GM12878 (cell line): ENCODE measurements at regions not wholly inside any gene's neighbourhood (a gene's known extent, or its start where the extent isn't known, plus 50 kb on each side); places are given as distances from the start of the nearest gene placed in this dataset.

Experiments used
- ATAC-seq: fragments of 200-7000 bp; cut with Tn5 transposase; 3 replicates; pipeline ENCODE4 v1.9.1; 2020; ENCODE audit warnings: mild to moderate bottlenecking, moderate library complexity
- BruUV-seq: library from RNA; stranded (reverse); fragments of 400-500 nt; replicated peaks from 2 replicates; lab custom pipeline; 2021; lab: Mats Ljungman, UMichigan
- CTCF ChIA-PET: fragments of 300-600 bp; sonication (Branson Sonifier 250); formaldehyde crosslinking; extraction: SDS; loops from one replicate; lab custom pipeline; 2021; ENCODE audit warnings: inconsistent platforms; lab: Yijun Ruan, JAX
- POLR2A ChIA-PET: fragments of 350-600 bp; formaldehyde crosslinking; extraction: SDS; loops from one replicate; lab custom pipeline; 2021; ENCODE audit warnings: inconsistent platforms; lab: Charles Lee
- RAD21 ChIA-PET: fragments of 300-600 bp; sonication (Branson Sonifier 250); formaldehyde crosslinking; loops from one replicate; lab custom pipeline; 2023; ENCODE audit warnings: antibody characterized with exemption; ENCODE audit not compliant: unreplicated experiment; lab: Charles Lee
- SMC1A ChIA-PET: fragments of 300-600 bp; sonication (Branson Sonifier 250); formaldehyde crosslinking; loops from one replicate; lab custom pipeline; 2023; ENCODE audit not compliant: unreplicated experiment, uncharacterized antibody; lab: Charles Lee
- DNase-seq: peaks from one replicate; pipeline ENCODE4 v3.0.0-alpha.2; 2011; ENCODE audit warnings: low read depth, low spot score
- FAIRE-seq: peaks from 3 replicates; lab custom pipeline; 2011; peaks lifted over from hg19 to GRCh38; lab: Jason Lieb, UNC
- H2AFZ ChIP-seq: 2 replicates; pipeline ENCODE4 v1.6.0; 2011; ENCODE audit warnings: low read depth, low read length, control low read depth; ENCODE audit not compliant: control insufficient read depth
- H3K27ac ChIP-seq: 2 replicates; pipeline ENCODE4 v1.5.1; 2011; ENCODE audit warnings: control low read depth; ENCODE audit not compliant: control insufficient read depth, insufficient read depth
- H3K27me3 ChIP-seq, 2 experiments: replicated peaks in 1 of 2; 2 replicates each; pipeline versions ENCODE4 v1.6.0 to v1.6.1; 2011; ENCODE audit warnings: low read length in 1 of 2; ENCODE audit not compliant: control insufficient read depth in 2 of 2, insufficient read depth in 2 of 2
- H3K36me3 ChIP-seq, 2 experiments: 2 replicates each; pipeline ENCODE4 v1.5.1; 2011; ENCODE audit warnings: low read length in 1 of 2; ENCODE audit not compliant: control insufficient read depth in 2 of 2, insufficient read depth in 2 of 2
- H3K4me1 ChIP-seq: 2 replicates; pipeline ENCODE4 v1.6.1; 2011; ENCODE audit warnings: mild to moderate bottlenecking, low read length, moderate library complexity, mixed read lengths; ENCODE audit not compliant: control insufficient read depth, insufficient read depth
- H3K4me2 ChIP-seq: 2 replicates; pipeline ENCODE4 v1.6.0; 2011; ENCODE audit warnings: control low read depth; ENCODE audit not compliant: control insufficient read depth, insufficient read depth
- H3K4me3 ChIP-seq: fragments of 200-600 bp; sonication (generic); 2 replicates; pipeline ENCODE4 v1.5.1; 2016
- H3K79me2 ChIP-seq: 2 replicates; pipeline ENCODE4 v1.6.0; 2011; ENCODE audit warnings: low read length; ENCODE audit not compliant: control insufficient read depth, insufficient read depth
- H3K9ac ChIP-seq: 2 replicates; pipeline ENCODE4 v1.8.0; 2011; ENCODE audit warnings: low read length, control low read depth, mixed read lengths; ENCODE audit not compliant: control insufficient read depth, insufficient read depth
- H3K9me3 ChIP-seq: replicated peaks from 3 replicates; pipeline ENCODE4 v1.5.1; 2011; ENCODE audit warnings: mild to moderate bottlenecking, low read length; ENCODE audit not compliant: control insufficient read depth, insufficient read depth
- H4K20me1 ChIP-seq: 2 replicates; pipeline ENCODE4 v1.6.0; 2011; ENCODE audit not compliant: control insufficient read depth, insufficient read depth
- ATF2 ChIP-seq: IDR thresholded peaks from 2 replicates; pipeline ENCODE4 v1.6.1; 2012; ENCODE audit warnings: low read length, inconsistent platforms
- ATF7 ChIP-seq: fragments of 450-650 bp; IDR thresholded peaks from 2 replicates; pipeline ENCODE4 v1.6.1; 2016; ENCODE audit warnings: low read depth, mild to moderate bottlenecking
- CEBPB ChIP-seq, 2 experiments: fragments of 150-350 bp in 1 of 2; IDR thresholded peaks; 2 replicates each; pipeline ENCODE4 v1.6.1; 2012 to 2014; ENCODE audit warnings: low read depth in 2 of 2, low read length in 2 of 2, borderline replicate concordance in 1 of 2, inconsistent platforms in 1 of 2
- FOS ChIP-seq: IDR thresholded peaks from 3 replicates; pipeline ENCODE4 v1.6.1; 2011; ENCODE audit warnings: borderline replicate concordance; ENCODE audit not compliant: insufficient read length; ENCODE audit errors: extremely low read depth
- HSF1 ChIP-seq: fragments of 150-350 bp; IDR thresholded peaks from 2 replicates; pipeline ENCODE4 v1.6.1; 2014; ENCODE audit warnings: mild to moderate bottlenecking, low read depth, low read length
- IKZF2 ChIP-seq, 2 experiments: fragments of 450-650 bp; IDR thresholded peaks; 2 replicates each; pipeline ENCODE4 v1.6.1; 2017; ENCODE audit warnings: mild to moderate bottlenecking in 2 of 2, moderate library complexity in 2 of 2
- POU2F2 ChIP-seq: IDR thresholded peaks from 3 replicates; pipeline ENCODE4 v1.6.1; 2011; ENCODE audit warnings: low read depth, mild to moderate bottlenecking, low read length, borderline replicate concordance
- PRDM15 ChIP-seq: fragments of 450-650 bp; formaldehyde crosslinking; IDR thresholded peaks from 2 replicates; pipeline ENCODE4 v1.4.0; 2020; ENCODE audit warnings: mild to moderate bottlenecking, moderate library complexity
- RB1 ChIP-seq: fragments of 450-650 bp; formaldehyde crosslinking; IDR thresholded peaks from 2 replicates; pipeline ENCODE4 v1.6.1; 2017; ENCODE audit warnings: mild to moderate bottlenecking, borderline replicate concordance
- RELA ChIP-seq: fragments of 450-650 bp; IDR thresholded peaks from 2 replicates; pipeline ENCODE4 v1.8.0; 2014; ENCODE audit warnings: borderline replicate concordance; ENCODE audit not compliant: partially characterized antibody
- RFX5 ChIP-seq: IDR thresholded peaks from 2 replicates; pipeline ENCODE4 v1.6.1; 2011; ENCODE audit warnings: low read depth, low read length, improper control_type of control experiment
- TCF7 ChIP-seq: IDR thresholded peaks from 2 replicates; pipeline ENCODE4 v1.6.1; 2014; ENCODE audit warnings: antibody characterized with exemption, borderline replicate concordance
- ZNF217 ChIP-seq: fragments of 450-650 bp; IDR thresholded peaks from 2 replicates; pipeline ENCODE4 v1.6.1; 2017; ENCODE audit warnings: antibody characterized with exemption, mild to moderate bottlenecking
- WGBS: methylation state at CpG from one replicate; pipeline ENCODE4 v1.1.6; 2016; ENCODE audit warnings: low lambda C conversion rate; ENCODE audit not compliant: insufficient replicate concordance, insufficient coverage; ENCODE audit errors: missing lambda C conversion rate; 5-methylcytosine and 5-hydroxymethylcytosine counted together
- in situ Hi-C: fragments of 300-500 bp; cut with MboI; formaldehyde crosslinking; loops from 9 replicates; pipeline ENCODE4 v1.14.3; 2018; ENCODE audit warnings: mixed read lengths
- intact Hi-C: fragments of 100-400 bp; cut with micrococcal nuclease; formaldehyde crosslinking; loops from one replicate; pipeline ENCODE4 v1.14.2; 2022; ENCODE audit not compliant: unreplicated experiment

GRCh38 chr2:107362993-107363392 lies 463.7 kb upstream of the RGPD4 start:
- H3K9me3 ChIP-seq: no peaks in the 10 kb centered on the region

GRCh38 chr2:107363806-107364205 lies 462.9 kb upstream of the RGPD4 start:
- POLR2A ChIA-PET: no interaction called here
- in situ Hi-C loops (no loop called here), intact Hi-C loops (no loop called here)
- SMC1A ChIA-PET: no interaction called here
- no peaks in the 10 kb centered on the region for H4K20me1 ChIP-seq
- H3K27me3 ChIP-seq: no peaks in the 10 kb centered on the region
- FAIRE-seq: no peak
- no peaks in the 10 kb centered on the region for H3K36me3 ChIP-seq
- no peak for ATAC-seq
- H3K9ac ChIP-seq: no peak overlapping the region
- 29% methylated on average over 2 of the region's 2 CpGs for WGBS
- no peaks in the 10 kb centered on the region for H3K4me1 ChIP-seq
- no peaks in the 10 kb centered on the region for H3K9me3 ChIP-seq
- H3K4me2 ChIP-seq: no peak overlapping the region
- no peak overlapping the region for H3K4me3 ChIP-seq
- no peak for DNase-seq
- no peak overlapping the region for H3K27ac ChIP-seq
- H3K79me2 ChIP-seq: no peaks in the 10 kb centered on the region
- H2AFZ ChIP-seq: no peak overlapping the region
- RAD21 ChIA-PET: no interaction called here
- CTCF ChIA-PET: no interaction called here
- BruUV-seq: no TSS peak
- no peak for TF ChIP-seq PRDM15 (CRISPR knock-in tag)
- TF ChIP-seq HSF1: no peak
- TF ChIP-seq RB1: no peak
- TF ChIP-seq RFX5: no peak
- no peak for TF ChIP-seq ATF7
- TF ChIP-seq TCF7: no peak

More at GRCh38 chr2:107362993-107363392, 463.7 kb upstream of the RGPD4 start:
- Histone ChIP-seq H3K27ac (no peak overlapping the region), H2AFZ (no peak overlapping the region), H4K20me1 (no peaks in the 10 kb centered on the region), H3K4me2 (no peak overlapping the region), H3K36me3 (no peaks in the 10 kb centered on the region), H3K79me2 (no peaks in the 10 kb centered on the region), H3K4me1 (no peaks in the 10 kb centered on the region), H3K9ac (no peak overlapping the region), H3K27me3 (no peaks in the 10 kb centered on the region), H3K4me3 (no peak overlapping the region)
- no peak for ATAC-seq
- in situ Hi-C loops: no loop called here
- CTCF ChIA-PET: no interaction called here
- RAD21 ChIA-PET: no interaction called here
- DNase-seq: no peak
- intact Hi-C loops: no loop called here
- BruUV-seq: no TSS peak
- POLR2A ChIA-PET: no interaction called here
- TF ChIP-seq RELA (no peak), CEBPB (IDR thresholded peaks at IDR 0.05; ENCODE audit: borderline replicate concordance in 1 of 2, low read depth in 2 of 2, low read length in 2 of 2) (no peak), POU2F2 (no peak), FOS (no peak), IKZF2 (IDR thresholded peaks at IDR 0.05) (no peak), ATF2 (no peak), ZNF217 (no peak)
- no peak for FAIRE-seq
- SMC1A ChIA-PET: no interaction called here
- 0% methylated on average over 1 of the region's 1 CpG for WGBS
